Stimulated activated CD8-positive, alpha-beta memory T cell treated with anti-CD3 and anti-CD28 coated beads, Interleukin-7, amount 100 ng/mL, for 4 hours (primary cell): ENCODE measurements at regions not wholly inside any gene's neighbourhood (a gene's known extent, or its start where the extent isn't known, plus 50 kb on each side); places are given as distances from the start of the nearest gene placed in this dataset.
"Not testable (repeated sequence)": the region's sequence is repeated elsewhere in the genome, so short reads cannot be mapped to it uniquely, and the experiment has no call there.

ENCODE experiments used
- DNase-seq, 2 donors: peaks; one replicate each; pipeline ENCODE4 v3.0.0-alpha.2; 2020; ENCODE audit warnings: low read depth in 2 of 2

DNA sequence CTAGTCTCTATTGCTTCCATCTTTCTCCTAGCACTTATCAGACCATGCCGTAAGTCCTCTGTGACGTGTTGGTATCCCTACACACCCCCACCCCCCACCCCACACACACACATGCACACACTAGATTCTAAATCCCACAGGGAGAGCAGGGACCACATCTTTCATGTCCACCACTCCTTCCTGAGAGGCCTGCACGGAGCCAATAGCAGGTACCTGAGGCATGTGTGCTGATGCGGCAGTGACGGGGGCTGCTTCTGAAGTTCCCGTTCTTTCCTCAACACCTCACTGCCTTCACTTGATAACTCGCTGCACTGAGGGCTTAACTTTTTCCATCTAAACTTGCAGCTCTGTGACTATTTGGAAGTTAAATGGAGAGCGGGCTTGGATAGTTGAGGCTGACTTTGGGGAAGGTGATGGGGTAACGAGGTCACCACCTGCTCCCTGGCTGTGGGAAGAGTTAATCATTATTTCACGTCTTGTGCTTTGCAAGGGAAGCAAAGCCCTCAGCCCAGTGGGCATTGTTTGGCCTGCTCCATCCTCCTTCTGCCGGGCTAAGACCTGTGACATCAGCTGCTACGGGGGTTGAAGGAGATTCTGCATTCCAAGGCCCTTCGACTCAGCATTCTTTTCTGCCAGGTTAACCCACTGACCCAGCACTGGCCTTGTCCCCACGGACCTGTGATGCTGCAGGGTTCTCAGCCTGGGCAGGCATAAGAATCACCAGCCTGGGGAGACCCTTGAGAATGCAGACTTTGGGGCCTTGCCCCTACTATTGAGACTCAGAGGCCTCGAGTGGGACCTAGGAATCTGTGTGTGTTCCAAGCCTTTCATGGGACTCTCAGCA, 187.8 kb downstream of the ANKRD60 start:
- no peak for DNase-seq

DNA sequence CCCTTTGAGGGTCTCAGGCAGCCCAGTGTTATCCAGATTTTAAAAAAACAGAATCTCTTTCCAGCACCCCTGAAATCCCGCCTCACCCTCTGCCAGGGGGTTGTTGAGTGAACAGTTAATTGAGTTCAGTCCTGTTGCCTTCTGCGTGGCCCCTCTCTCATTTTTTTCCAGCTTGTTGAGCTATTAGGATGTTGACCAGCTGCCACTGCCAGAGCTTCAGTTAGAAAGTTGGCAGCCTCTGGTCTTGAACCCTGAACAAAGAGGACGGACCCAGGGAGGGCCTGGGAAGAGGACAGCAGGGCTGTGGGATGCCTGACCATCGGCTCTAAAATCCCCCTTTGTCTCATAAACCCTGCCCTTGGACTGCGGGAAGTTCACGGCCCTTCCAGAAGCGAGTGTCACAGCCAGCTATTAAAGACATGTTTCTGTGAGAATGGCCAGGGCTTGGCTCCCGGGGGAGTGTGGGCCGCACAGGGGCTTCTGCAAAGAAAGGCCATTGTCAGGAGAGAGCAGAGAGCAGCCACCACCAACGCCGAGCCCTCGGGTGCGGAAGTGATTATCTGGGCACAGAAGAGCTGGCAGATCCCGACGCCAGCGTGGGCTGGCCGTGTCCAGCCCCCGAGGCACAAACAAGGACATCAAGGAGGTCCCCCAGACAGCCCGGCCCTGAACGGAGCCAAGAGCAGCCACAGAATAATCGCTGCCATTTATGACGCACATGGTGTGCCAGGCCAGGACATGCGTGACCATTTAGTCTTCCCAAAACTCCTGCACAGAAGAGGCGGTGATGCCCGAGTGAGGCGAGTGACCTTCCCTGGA, 189.0 kb downstream of the ANKRD60 start:
- DNase-seq, result no peak

DNA sequence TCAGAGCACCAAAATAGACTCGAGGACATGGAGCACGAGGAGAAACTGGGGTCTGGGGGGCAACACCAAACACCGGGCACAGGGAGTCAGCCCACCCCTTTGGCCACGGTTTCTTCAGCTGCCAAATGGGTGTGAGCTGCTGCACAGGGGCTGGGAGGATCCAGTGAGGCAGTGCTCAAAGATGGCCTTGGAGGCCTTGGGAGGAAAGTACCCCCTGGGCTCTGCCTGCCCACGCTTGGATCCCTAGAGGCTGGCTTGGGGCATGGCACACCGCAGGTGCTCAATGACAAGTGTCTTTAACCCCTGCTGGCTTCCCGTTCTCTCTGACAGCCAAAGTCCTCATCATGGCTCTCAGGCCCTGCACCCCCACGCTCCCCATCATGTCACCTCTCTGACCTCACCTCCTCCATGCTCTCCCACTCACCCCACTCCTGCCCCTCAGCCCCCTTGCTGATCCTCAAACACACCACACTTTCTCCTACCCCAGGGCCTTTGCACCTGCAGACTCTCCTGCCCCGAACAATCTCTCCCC, 190.3 kb downstream of the ANKRD60 start:
- no peak for DNase-seq

DNA sequence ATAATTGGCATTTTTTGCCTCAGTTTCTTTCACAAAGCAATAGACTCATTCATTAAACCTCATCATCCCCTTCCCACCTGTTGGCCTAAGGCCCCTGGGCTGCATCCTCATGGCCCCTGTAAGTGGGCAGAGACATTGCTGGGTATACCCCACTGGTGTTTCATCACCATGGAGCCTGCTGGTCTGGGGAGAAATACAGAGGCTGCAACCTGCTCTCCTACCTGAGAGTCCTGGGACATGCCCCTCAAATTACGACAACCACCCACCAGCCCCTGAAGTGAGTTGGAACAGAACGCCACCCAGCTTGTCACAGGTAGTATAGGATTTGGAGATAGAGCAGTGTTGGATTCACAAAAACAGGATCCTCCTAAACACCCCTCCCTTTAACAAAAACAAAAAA, 190.8 kb downstream of the ANKRD60 start:
- DNase-seq, result no peak

DNA sequence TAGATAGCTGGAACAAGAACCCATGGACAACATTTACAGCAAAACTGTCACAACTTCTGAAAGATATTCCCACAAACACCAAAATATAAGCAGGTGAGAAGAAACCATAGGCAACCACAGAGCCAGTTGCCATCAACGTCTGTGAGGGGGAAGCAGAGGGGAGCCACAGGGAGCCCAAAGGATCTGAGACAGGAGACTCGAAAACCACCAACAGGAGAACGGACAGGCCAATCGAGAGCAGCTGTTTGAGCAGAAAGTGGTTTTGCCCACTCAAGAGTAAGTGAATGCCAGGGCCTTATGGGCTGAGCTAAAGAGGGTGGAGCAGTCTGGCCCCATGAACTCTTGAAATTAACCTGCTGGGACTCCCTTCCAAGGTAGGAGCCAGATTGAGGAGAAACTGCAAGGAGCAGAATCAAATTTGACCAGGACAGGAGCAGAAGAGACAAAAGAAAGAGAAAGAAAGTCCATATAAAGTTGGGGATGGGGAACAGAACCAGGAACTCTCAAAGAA, 195.4 kb downstream of the ANKRD60 start:
- no peak for DNase-seq

DNA sequence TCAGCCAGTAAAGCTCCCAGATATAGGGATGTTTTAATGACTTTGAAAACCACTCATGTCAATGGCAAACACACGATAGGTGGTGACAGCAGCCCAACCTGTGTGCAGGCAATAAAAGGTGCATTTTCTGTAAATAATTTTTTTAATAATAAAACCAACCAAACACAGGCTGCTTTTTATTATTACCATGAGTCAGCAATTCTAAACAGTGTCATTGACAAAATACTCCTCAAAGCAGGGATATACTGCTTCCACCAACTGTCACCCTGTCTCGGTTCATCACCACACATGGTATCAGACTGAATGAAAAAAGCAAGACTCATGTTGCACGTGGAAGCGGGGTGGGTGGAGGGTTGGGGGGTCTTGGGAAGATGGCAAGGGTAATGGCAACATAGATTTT, 195.9 kb downstream of the ANKRD60 start:
- no peak for DNase-seq

DNA sequence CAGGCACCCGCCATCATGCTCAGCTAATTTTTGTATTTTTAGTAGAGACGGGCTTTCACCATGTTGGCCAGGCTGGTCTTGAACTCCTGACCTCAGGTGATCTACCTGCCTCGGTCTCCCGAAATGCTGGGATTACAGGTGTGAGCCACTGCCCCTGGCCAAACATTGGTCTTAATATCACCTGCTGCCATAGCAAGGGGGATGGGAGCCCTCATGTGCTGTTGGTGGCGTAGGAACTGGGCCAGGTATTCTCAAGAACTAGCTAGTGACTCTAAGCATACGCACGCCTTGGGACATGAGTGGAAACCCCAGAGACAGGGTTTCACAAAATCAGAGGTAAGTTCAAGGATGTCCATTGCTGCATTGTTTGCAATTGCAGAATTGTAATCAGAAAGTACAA, 197.1 kb downstream of the ANKRD60 start:
- DNase-seq, result not testable (repeated sequence)

DNA sequence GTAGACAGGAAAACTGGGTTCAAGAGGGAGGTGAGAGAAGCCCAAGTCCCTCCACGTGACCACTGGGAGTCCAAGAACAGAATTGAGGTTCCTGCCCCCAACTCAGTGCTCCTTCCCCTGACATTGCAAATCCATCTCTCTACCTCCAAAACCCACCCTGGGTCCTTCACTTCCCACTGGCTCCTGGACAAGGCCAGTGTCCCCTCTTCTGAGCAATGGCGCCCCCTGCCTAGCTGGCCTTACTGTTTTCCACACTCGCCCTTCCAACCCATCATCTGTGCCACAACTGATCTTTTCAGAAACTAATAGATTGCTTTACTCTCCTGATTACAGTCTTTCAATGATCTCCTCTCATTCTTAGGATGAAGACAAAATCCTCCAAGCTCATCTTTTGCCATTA, 200.3 kb downstream of the ANKRD60 start:
- DNase-seq, result no peak

DNA sequence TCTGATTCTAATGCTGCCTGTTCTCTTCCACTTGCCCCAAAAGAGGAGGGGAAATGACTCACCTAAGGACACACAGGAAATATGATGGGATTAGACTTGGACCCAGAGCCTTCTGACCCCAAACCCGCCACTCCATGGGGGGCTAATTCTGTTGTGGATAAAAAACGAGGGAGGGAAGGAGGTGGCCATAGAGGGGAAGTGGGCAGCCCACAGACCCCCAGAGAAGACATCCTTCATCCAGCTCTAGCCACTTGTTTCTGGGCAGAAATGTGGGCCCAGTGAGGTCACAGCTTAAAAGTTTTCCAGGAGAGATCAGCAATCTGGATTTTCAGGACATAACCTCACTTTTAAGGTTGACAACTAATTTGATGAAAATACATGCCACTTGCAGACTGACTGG, 202.1 kb downstream of the ANKRD60 start:
- DNase-seq, result no peak

DNA sequence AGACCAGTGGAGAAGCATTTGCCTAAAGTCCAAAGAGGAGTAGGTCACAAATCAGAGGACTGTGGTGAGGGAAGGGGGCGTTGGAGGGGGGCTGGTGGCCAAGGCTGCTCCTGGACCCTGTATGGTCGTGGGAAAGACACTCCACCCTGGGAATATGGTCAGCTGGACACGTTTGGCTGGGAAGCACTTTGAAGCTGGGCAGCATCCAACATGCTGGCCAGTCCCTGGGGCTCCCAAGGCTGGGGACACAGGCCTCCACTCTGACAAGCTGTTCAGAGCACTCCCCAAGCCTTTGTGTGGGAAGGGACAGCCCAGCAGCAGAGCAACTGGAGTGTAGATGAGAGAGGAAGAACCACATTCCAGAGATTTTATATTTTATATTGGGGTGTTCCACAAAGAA, 203.2 kb downstream of the ANKRD60 start:
- no peak for DNase-seq

DNA sequence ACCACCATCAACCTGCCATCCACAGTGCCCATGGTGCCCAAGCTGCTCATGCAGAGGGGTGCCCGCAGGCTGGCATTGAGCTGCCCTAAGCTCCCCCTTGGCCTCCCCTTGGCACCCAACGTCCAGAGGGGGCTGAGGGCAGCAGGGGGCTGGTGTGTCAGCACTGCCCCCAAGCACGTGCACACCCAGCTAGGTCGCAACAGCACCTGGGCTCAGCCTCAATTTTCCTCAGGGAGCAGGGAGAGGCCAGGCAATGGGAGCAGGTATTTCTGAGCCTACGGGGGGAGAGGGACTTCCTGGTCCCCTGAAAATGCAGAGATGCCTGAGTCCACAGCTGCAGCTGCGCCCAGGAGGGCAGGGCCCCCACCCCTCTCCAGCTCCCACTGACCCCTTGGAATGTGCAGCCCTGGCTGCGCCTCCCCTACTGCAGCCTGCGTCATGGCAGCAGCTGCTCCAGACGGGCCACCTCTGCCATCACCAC, 204.2 kb downstream of the ANKRD60 start:
- DNase-seq, result no peak

DNA sequence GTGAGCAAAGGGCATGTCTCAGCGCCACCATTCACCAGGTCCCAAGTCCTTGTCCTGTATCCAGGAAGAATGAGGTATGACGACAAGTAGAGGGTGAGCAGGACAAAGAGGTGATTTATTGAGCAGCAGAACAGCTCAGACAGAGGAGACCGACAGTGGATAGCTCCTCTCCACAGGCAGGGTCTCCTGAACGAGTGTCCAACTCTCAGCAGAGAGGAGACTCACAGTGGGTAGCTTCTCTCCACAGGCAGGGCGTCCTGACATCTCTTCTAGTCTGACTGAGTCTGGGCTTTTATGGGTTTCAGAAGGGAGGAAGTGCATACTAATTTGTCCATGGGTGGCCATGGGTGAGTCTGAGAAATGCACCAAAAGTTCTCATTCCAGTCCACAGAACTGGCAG, 204.7 kb downstream of the ANKRD60 start:
- no peak for DNase-seq

DNA sequence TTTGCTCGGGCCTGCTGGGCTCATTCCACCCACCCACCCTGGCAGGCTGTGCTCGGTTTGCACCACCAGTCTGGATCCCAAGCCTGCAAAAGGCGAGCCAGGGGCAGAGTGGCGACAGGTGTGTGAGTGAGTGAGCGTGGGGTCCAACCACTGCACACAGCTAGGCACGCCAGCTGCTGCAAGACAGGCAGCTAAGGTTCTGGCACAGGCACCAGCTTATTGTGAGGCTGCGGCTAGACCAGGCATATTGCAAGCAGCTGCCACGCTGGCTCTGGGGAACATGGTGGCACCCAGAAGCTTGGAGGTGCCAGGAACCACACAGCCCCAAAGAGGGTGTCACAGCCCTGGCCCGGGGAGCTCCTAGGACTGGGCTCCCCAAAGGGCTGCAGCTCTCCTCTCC, 205.1 kb downstream of the ANKRD60 start:
- no peak for DNase-seq

DNA sequence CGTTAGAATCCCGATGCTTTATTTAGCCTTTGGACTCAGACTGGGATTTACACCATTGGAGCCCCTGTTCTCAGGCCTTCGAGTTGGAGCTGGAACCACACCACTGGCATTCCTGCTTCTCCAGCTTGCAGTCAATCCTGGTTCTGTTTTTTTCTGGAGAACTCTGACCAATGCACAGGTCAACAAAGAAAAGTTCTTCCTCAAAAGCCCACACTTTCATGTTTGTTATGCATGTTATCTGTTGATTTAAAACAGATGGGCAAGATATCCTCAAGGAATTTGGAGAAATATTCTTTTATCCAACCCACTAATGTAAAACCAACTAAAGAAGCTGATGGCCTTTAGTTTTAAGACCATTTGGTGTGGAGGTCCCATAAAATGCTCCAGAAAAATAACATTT, 205.7 kb downstream of the ANKRD60 start:
- DNase-seq, result no peak

DNA sequence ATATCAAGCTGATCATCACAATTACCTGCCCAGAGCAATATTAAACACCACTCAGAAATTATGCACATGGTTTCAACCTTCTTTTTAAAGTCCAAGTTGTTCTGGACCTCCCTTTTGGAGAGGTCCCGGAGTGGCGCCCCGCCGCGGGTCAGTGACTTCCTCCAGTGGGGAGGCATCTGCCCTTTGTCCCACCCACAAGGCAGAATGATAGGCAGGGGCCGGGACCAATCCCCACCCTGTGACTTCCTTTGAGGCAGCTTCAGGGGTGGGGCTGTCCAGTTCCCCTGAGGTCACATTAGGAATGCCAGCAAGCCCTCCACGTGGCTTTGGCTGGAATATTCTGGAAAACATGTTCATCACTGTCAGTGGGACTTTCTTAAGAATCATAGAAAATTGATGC, 207.0 kb downstream of the ANKRD60 start:
- DNase-seq, result no peak

DNA sequence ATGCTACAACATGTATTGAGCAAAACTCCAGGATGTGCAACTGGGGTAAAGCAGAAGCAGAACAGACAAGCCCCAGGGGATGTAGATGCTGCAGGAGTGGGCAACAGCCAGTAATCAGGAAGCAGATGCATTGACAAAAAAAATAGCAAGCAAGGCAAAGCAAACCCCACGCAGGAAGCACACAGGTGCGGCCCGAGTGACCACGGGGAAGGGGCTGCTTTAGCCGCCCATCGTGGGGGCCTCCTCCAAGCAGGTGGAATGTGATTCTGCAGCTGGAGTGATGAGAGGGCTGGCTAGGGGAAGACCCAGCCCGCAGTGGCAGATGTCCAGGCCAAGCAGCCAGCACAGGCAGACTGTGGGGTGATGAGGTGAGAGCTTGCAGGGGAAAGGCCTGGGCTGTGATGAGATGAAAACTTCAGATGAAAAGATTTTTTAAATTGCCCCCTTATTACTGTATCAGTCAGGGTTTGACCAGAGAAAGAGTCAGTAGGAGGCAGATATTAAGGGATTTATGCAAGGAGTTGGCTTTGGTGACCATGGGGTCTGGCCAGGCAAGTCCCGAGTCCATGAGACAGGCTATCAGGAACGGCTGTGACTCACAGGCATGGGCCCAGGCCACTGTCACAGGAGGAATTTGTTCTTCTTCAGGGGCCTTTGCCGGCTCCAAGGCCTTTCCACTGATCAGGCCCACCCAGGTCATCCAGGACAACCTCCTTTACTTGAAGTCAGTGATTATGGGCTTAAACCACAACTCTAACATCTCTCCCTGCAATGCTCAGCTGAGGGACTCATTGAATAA, 207.6 kb downstream of the ANKRD60 start:
- DNase-seq, result no peak

DNA sequence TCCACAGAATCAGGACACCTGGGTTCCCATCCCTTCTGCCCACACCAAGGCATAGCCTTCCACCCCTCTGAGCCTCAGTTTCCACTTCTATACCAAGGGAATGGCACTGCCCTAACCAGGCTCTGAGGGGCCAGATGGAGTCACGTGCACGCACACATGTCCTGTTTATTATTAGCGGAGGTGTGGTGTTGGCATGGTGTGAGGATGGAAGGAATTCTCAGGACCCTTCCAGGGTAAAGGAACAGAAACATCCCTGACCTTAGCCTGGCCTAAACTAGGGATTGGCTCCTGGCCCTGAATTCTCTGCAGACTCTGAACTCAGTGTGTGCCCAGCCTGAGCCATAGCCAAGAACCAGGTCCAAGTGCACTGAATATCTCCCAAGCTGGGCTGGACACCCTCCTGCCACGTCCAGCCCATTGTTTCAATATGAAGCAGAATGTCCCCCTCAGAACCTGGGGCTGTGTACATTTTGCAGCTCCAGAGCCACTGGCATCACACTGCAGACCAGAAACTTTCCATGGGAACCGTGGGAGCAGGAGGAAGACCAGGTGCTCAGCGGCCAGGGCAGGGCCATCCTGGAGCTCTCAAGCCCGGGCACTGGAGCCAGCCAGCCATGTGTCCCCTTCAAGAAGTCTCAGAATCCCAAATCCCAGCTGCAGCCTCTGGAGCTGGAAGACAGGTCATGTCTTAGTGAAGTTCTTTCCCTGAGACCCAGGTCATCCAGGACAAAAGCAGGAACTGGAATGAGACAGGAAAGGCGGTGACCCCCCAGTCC, 208.4 kb downstream of the ANKRD60 start:
- DNase-seq, result no peak

DNA sequence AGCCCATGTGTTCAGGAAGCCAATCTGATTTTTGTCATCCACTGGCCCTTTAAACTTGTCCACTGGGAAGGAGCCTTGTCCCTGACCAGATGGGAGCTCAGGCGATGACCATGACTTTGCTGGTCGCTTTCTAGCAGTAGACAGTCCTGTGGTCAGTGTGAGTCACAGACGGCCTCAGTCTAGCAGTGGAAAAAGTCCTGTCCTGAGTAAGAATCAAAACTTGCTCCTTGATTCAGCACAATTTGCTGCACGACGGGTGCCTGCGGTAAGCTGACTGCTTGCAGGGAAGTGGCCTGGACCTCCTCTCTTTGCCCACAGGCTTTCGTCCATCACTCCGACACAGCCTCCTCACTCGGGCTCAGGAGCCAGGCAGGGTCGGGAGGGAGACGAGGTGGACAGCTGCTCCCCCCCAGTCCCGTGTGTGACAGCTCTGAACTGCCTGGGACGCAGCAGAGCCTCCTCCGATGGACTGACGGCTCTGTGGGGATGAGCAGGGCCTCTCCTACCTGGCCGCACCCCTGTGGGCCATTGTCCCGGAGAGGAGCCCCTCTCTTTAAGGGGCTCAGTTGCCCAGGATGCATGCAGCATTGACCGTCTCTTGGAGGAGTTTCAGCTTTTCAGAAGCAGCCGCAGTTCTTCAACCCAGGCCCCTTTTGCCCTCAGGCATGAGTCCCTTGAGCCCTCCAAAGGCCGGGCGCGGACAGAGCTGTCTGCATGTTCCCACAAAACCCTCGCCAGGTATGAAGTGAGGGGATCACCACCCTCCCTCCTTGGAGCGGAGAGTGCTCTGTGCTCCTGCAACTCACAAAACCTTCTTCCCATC, 209.2 kb downstream of the ANKRD60 start:
- DNase-seq, result no peak

DNA sequence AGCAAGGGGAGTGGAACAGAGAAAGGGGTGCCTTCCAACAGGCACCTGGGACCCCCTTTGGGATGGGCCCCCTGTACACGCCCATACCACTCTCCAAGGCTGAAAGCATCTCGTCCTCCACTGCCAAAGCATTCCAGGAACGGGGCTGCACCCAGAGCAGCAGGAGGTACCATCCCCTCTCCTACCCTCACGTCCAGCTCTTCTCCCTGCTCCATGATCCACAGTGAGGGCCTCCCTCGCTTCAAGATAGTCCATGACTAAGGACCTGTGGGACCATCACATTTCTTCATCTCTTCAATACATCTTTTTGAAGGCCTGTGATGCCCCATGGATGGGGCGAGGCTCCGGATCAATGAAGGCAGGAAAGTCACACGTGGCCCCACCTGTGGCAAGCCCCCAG, 209.9 kb downstream of the ANKRD60 start:
- DNase-seq, result no peak

DNA sequence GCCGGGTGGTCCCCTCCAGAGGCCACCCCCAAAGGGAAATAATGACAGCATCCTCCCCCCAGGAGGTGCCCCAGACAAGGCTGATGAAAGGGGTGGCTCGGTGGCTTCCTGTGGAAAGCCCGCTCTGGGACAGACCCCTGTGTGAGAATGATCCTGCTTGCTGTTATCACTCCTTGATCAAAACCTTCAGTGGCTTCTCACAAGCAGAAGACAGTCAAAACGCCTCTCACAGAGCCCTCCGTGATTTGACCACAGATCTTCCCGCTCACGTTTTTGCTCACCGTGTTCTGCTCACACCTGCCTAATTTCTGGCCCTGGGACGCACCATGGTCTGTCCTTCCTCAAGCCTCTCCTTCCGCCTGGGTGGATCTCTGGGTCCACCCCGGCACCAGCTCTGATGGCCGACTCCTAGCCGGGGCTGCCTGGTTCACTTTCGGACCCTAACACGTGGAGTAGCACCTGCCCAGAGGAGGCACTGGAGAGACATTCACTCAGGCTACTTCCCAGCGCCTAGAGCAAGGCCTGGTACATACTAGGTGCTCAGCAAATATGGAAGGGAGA, 210.4 kb downstream of the ANKRD60 start:
- DNase-seq, result no peak
